GM21528 (cell line): ENCODE measurements at regions not wholly inside any gene's neighbourhood (a gene's known extent, or its start where the extent isn't known, plus 50 kb on each side); places are given as distances from the start of the nearest gene placed in this dataset.

Source experiments
- ATAC-seq: cut with Tn5 transposase; IDR thresholded peaks from one replicate; pipeline ENCODE4 v1.9.1; 2021; ENCODE audit warnings: mild to moderate bottlenecking, moderate library complexity; ENCODE audit not compliant: unreplicated experiment, low FRiP score

- ATAC-seq = no peak
Measured at GRCh38 chr7:67547183-67547907, 550.7 kb downstream of the TYW1 start.

GRCh38 chr7:67549126-67549525, 552.5 kb downstream of the TYW1 start:
- ATAC-seq = no peak

- ATAC-seq = no peak
Measured at GRCh38 chr7:67550801-67551436, 554.3 kb downstream of the TYW1 start.

GRCh38 chr7:67552738-67553137, 556.1 kb downstream of the TYW1 start:
- ATAC-seq = no peak

GRCh38 chr7:67553378-67553777, 556.7 kb downstream of the TYW1 start:
- no peak for ATAC-seq

GRCh38 chr7:67554986-67555385, 558.4 kb downstream of the TYW1 start:
- no peak for ATAC-seq

GRCh38 chr7:67564959-67565358, 568.3 kb downstream of the TYW1 start:
- no peak for ATAC-seq

GRCh38 chr7:67566101-67566500, 569.5 kb downstream of the TYW1 start:
- no peak for ATAC-seq

GRCh38 chr7:67571026-67571545, 574.5 kb downstream of the TYW1 start:
- no peak for ATAC-seq

- no peak for ATAC-seq
Measured at GRCh38 chr7:67573639-67574038, 577.0 kb downstream of the TYW1 start.

GRCh38 chr7:67588631-67589030, 592.0 kb downstream of the TYW1 start:
- ATAC-seq = no peak

GRCh38 chr7:67589183-67589582, 592.5 kb downstream of the TYW1 start:
- ATAC-seq = no peak

- no peak for ATAC-seq
Measured at GRCh38 chr7:67590649-67591048, 594.0 kb downstream of the TYW1 start.

- ATAC-seq = no peak
Measured at GRCh38 chr7:67593794-67594193, 597.2 kb downstream of the TYW1 start.

- no peak for ATAC-seq
Measured at GRCh38 chr7:67595431-67596180, 599.0 kb downstream of the TYW1 start.

- no peak for ATAC-seq
Measured at GRCh38 chr7:67597161-67597560, 600.5 kb downstream of the TYW1 start.

GRCh38 chr7:67598469-67598868, 601.8 kb downstream of the TYW1 start:
- ATAC-seq = no peak

GRCh38 chr7:67599331-67600062, 602.9 kb downstream of the TYW1 start:
- no peak for ATAC-seq

GRCh38 chr7:67602246-67602887, 605.7 kb downstream of the TYW1 start:
- no peak for ATAC-seq
